SK-N-SH (cell line): ENCODE measurements at regions not wholly inside any gene's neighbourhood (a gene's known extent, or its start where the extent isn't known, plus 50 kb on each side); places are given as distances from the start of the nearest gene placed in this dataset.

Source experiments
- CTCF ChIA-PET: fragments of 300-600, 350-600 bp; formaldehyde crosslinking; extraction: SDS; loops from one replicate; lab custom pipeline; 2021; lab: Yijun Ruan, JAX
- POLR2A ChIA-PET: fragments of 350-600 bp; sonication (Branson Sonifier 250); formaldehyde crosslinking; extraction: SDS; loops from one replicate; lab custom pipeline; 2020; ENCODE audit warnings: antibody characterized with exemption, inconsistent platforms; lab: Yijun Ruan, JAX
- DNase-seq: peaks from one replicate; pipeline ENCODE4 v3.0.0; 2012
- H2AFZ ChIP-seq: fragments of 200-600 bp; sonication (generic); 2 replicates; pipeline ENCODE4 v1.8.1; 2016; ENCODE audit warnings: antibody characterized with exemption, mild to moderate bottlenecking, low read depth
- H3F3A ChIP-seq: fragments of 200-600 bp; sonication (generic); replicated peaks from 2 replicates; pipeline ENCODE3; 2016; ENCODE audit warnings: antibody characterized with exemption, mild to moderate bottlenecking; ENCODE audit not compliant: insufficient read depth
- H3K27ac ChIP-seq, 2 experiments: fragments of 200-500 bp in 1 of 2; fragments of 200-600 bp in 1 of 2; sonication (Bioruptor generic) in 1 of 2; sonication (generic), shearing (Covaris generic) in 1 of 2; 2 replicates each; pipeline versions ENCODE4 v1.5.1 to v1.6.1; 2014 to 2016; ENCODE audit warnings: low read depth in 2 of 2, inconsistent platforms in 1 of 2, low read length in 1 of 2, mild to moderate bottlenecking in 1 of 2, mixed read lengths in 1 of 2
- H3K27me3 ChIP-seq: fragments of 200-600 bp; sonication (generic), shearing (Covaris generic); 2 replicates; pipeline ENCODE4 v1.6.1; 2016; ENCODE audit warnings: mixed run types; ENCODE audit not compliant: insufficient read depth
- H3K36me3 ChIP-seq, 2 experiments: fragments of 200-500 bp in 1 of 2; fragments of 200-600 bp in 1 of 2; sonication (Bioruptor generic) in 1 of 2; sonication (generic) in 1 of 2; replicated peaks in 1 of 2; 2 replicates each; pipeline versions ENCODE3 to v1.5.1; 2014 to 2016; ENCODE audit warnings: low read length in 1 of 2, mild to moderate bottlenecking in 1 of 2; ENCODE audit not compliant: insufficient read depth in 2 of 2, control insufficient read depth in 1 of 2
- H3K4me1 ChIP-seq, 2 experiments: fragments of 200-500 bp in 1 of 2; fragments of 200-600 bp in 1 of 2; sonication (Bioruptor generic) in 1 of 2; sonication (generic), shearing (Covaris generic) in 1 of 2; 2 replicates each; pipeline versions ENCODE4 v1.5.1 to v1.6.1; 2014 to 2016; ENCODE audit warnings: low read depth in 1 of 2, low read length in 1 of 2, mixed run types in 1 of 2; ENCODE audit not compliant: insufficient read depth in 2 of 2, control insufficient read depth in 1 of 2
- H3K4me2 ChIP-seq: fragments of 200-600 bp; sonication (generic), shearing (Covaris generic); 2 replicates; pipeline ENCODE4 v1.6.1; 2017; ENCODE audit warnings: mixed run types
- H3K4me3 ChIP-seq, 2 experiments: fragments of 200-500 bp in 1 of 2; fragments of 200-600 bp in 1 of 2; sonication (Bioruptor generic) in 1 of 2; sonication (generic), shearing (Covaris generic) in 1 of 2; 2 replicates each; pipeline versions ENCODE4 v1.5.1 to v1.8.1; 2014 to 2016; ENCODE audit warnings: low read depth in 2 of 2, inconsistent platforms in 1 of 2, low read length in 1 of 2, mild to moderate bottlenecking in 1 of 2, mixed read lengths in 1 of 2, moderate library complexity in 1 of 2
- H3K79me2 ChIP-seq: fragments of 200-600 bp; sonication (generic); 2 replicates; pipeline ENCODE4 v1.8.1; 2017; ENCODE audit warnings: mild to moderate bottlenecking; ENCODE audit not compliant: insufficient read depth
- H3K9ac ChIP-seq: fragments of 200-600 bp; sonication (generic); 2 replicates; pipeline ENCODE4 v1.6.1; 2017; ENCODE audit warnings: mixed run types
- H3K9me2 ChIP-seq: fragments of 200-600 bp; sonication (generic); 2 replicates; pipeline ENCODE4 v1.6.1; 2017; ENCODE audit warnings: mixed run types
- H3K9me3 ChIP-seq: fragments of 200-600 bp; sonication (generic); 2 replicates; pipeline ENCODE4 v1.6.1; 2017; ENCODE audit warnings: mixed run types, mild to moderate bottlenecking, moderate library complexity
- H4K20me1 ChIP-seq: fragments of 200-600 bp; sonication (generic); 2 replicates; pipeline ENCODE4 v1.6.1; 2017; ENCODE audit warnings: mild to moderate bottlenecking, mixed run types; ENCODE audit not compliant: insufficient read depth
- CHD2 ChIP-seq: fragments of 150-350 bp; IDR thresholded peaks from 2 replicates; pipeline ENCODE4 v1.6.1; 2018; ENCODE audit warnings: low read length; ENCODE audit not compliant: partially characterized antibody
- ELF1 ChIP-seq: IDR thresholded peaks from 2 replicates; pipeline ENCODE4 v1.4.0; 2012
- EP300 ChIP-seq, 2 experiments: IDR thresholded peaks; 2 replicates each; pipeline versions ENCODE4 v1.4.0 to v1.6.1; 2012; ENCODE audit warnings: borderline replicate concordance in 1 of 2, low read depth in 1 of 2, low read length in 1 of 2
- EZH2phosphoT487 ChIP-seq: fragments of 200-600 bp; sonication (generic); IDR thresholded peaks from 2 replicates; pipeline ENCODE4 v1.6.1; 2017; ENCODE audit warnings: low read depth, mixed run types, mild to moderate bottlenecking, antibody characterized with exemption, moderate library complexity, borderline replicate concordance
- FOSL2 ChIP-seq: IDR thresholded peaks from 2 replicates; pipeline ENCODE4 v1.4.0; 2012; ENCODE audit warnings: low read depth, mild to moderate bottlenecking, moderate library complexity, borderline replicate concordance
- FOXJ3 ChIP-seq: sonication (generic); formaldehyde crosslinking; IDR thresholded peaks from 2 replicates; pipeline ENCODE4 v1.5.1; 2020; ENCODE audit warnings: mild to moderate bottlenecking, missing genetic modification reagents
- FOXM1 ChIP-seq: IDR thresholded peaks from 2 replicates; pipeline ENCODE4 v1.4.0; 2012; ENCODE audit warnings: low read depth, mild to moderate bottlenecking
- GABPA ChIP-seq: IDR thresholded peaks from 2 replicates; pipeline ENCODE4 v1.4.0; 2012; ENCODE audit warnings: low read depth, mild to moderate bottlenecking
- GATA2 ChIP-seq: sonication (generic); formaldehyde crosslinking; IDR thresholded peaks from 2 replicates; pipeline ENCODE4 v1.5.0; 2020; ENCODE audit warnings: mild to moderate bottlenecking, missing genetic modification reagents
- JUND ChIP-seq: IDR thresholded peaks from 2 replicates; pipeline ENCODE4 v1.4.0; 2012
- MEF2A ChIP-seq: IDR thresholded peaks from 2 replicates; pipeline ENCODE4 v1.4.0; 2012; ENCODE audit warnings: low read depth, borderline replicate concordance
- MXI1 ChIP-seq: IDR thresholded peaks from 2 replicates; pipeline ENCODE4 v1.6.1; 2012; ENCODE audit warnings: mild to moderate bottlenecking, low read depth, low read length, improper control_type of control experiment
- NFIC ChIP-seq: IDR thresholded peaks from 2 replicates; pipeline ENCODE4 v1.4.0; 2012; ENCODE audit warnings: borderline replicate concordance
- NRF1 ChIP-seq: IDR thresholded peaks from 2 replicates; pipeline ENCODE4 v1.6.1; 2012; ENCODE audit warnings: low read depth, mild to moderate bottlenecking, low read length
- PBX3 ChIP-seq: IDR thresholded peaks from 2 replicates; pipeline ENCODE4; 2012
- POLR2AphosphoS5 ChIP-seq: IDR thresholded peaks from 2 replicates; pipeline ENCODE4 v1.6.1; 2012; ENCODE audit warnings: low read depth, low read length
- RAD21 ChIP-seq: IDR thresholded peaks from 2 replicates; pipeline ENCODE4 v1.6.1; 2012; ENCODE audit warnings: mild to moderate bottlenecking, low read length
- RCOR1 ChIP-seq: fragments of 150-350 bp; IDR thresholded peaks from 2 replicates; pipeline ENCODE4 v1.6.1; 2017; ENCODE audit warnings: antibody characterized with exemption, low read length
- RFX5 ChIP-seq: IDR thresholded peaks from 2 replicates; pipeline ENCODE4 v1.6.1; 2012; ENCODE audit warnings: mild to moderate bottlenecking, improper control_type of control experiment, low read length
- RXRA ChIP-seq: IDR thresholded peaks from 2 replicates; pipeline ENCODE4 v1.4.0; 2012; ENCODE audit warnings: low read depth, mild to moderate bottlenecking, borderline replicate concordance
- SIN3A ChIP-seq: IDR thresholded peaks from 2 replicates; pipeline ENCODE4 v1.6.1; 2012; ENCODE audit warnings: low read depth, mild to moderate bottlenecking, low read length, moderate library complexity, borderline replicate concordance
- SMC3 ChIP-seq: IDR thresholded peaks from 2 replicates; pipeline ENCODE4 v1.6.1; 2012; ENCODE audit warnings: low read depth, low read length, improper control_type of control experiment
- TAF1 ChIP-seq: IDR thresholded peaks from 2 replicates; pipeline ENCODE4 v1.6.1; 2012; ENCODE audit warnings: low read depth, mild to moderate bottlenecking, low read length, moderate library complexity, borderline replicate concordance
- TCF12 ChIP-seq: IDR thresholded peaks from 2 replicates; pipeline ENCODE4 v1.4.0; 2012
- TEAD4 ChIP-seq: IDR thresholded peaks from 2 replicates; pipeline ENCODE4 v1.4.0; 2012; ENCODE audit warnings: mild to moderate bottlenecking, borderline replicate concordance; ENCODE audit not compliant: insufficient read depth
- USF1 ChIP-seq: IDR thresholded peaks from 2 replicates; pipeline ENCODE4 v1.4.0; 2012; ENCODE audit warnings: low read depth, borderline replicate concordance
- YY1 ChIP-seq: IDR thresholded peaks from 2 replicates; pipeline ENCODE4 v1.4.0; 2012; ENCODE audit warnings: low read depth, mild to moderate bottlenecking
- WGBS: methylation state at CpG from one replicate; pipeline ENCODE4 v1.1.6; 2017; ENCODE audit warnings: low lambda C conversion rate; 5-methylcytosine and 5-hydroxymethylcytosine counted together
- TF ChIP-seq, protein P1 (sequence below): fragments of 150-350 bp; IDR thresholded peaks from 2 replicates; pipeline ENCODE4 v1.6.1; 2017; ENCODE audit warnings: antibody characterized with exemption, low read length, low read depth, borderline replicate concordance
- TF ChIP-seq, protein P2 (sequence below): IDR thresholded peaks from 2 replicates; pipeline ENCODE4 v1.4.0; 2012; ENCODE audit warnings: low read depth
- TF ChIP-seq, protein P3 (sequence below): IDR thresholded peaks from 2 replicates; pipeline ENCODE4 v1.4.0; 2012; ENCODE audit warnings: low read depth, borderline replicate concordance

GRCh38 chrX:51802917-51803688 lies 59.9 kb downstream of the GSPT2 start:
- 4% methylated on average over 26 of the region's 26 CpGs for WGBS
- H3K4me1 ChIP-seq: no peaks in the 10 kb centered on the region; a peak in 2 of 4 replicates
- peak overlapping the region in 1 of 2 experiments; percentile 77; a peak in 2 of 4 replicates for H3K27ac ChIP-seq
- POLR2A ChIA-PET: interaction anchor here (0.9 to 1.6 kb wide), 3 partner anchors 9 to 162 kb away, joined by 3 to 7 read pairs (median 4); partner anchors contain the start of gene MAGED1
- H3K27me3 ChIP-seq: no peaks in the 10 kb centered on the region; the same call in 1 of the 2 replicates
- no peaks in the 10 kb centered on the region for H4K20me1 ChIP-seq
- H3K9me3 ChIP-seq: no peaks in the 10 kb centered on the region
- peak overlapping the region; percentile 87 for H2AFZ ChIP-seq
- H3K4me2 ChIP-seq: peak overlapping the region; percentile 79
- peak overlapping the region; percentile 67 to 69 for H3K4me3 ChIP-seq
- CTCF ChIA-PET: interaction anchor here (0.8 to 2.3 kb wide), 3 partner anchors 12 to 90 kb away, joined by 3 to 5 read pairs (median 4); partner anchors contain the start of gene MAGED1
- peaks cover 8% of the 10 kb centered on the region; the same call in 1 of the 2 replicates for H3K79me2 ChIP-seq
- peak overlapping the region; percentile 49; the same call in 1 of the 2 replicates for H3K9ac ChIP-seq
- peak; percentile 53 for DNase-seq
- peaks cover 3 to 4% of the 10 kb centered on the region in 2 experiments for H3K36me3 ChIP-seq
- no peaks in the 10 kb centered on the region for H3K9me2 ChIP-seq
- no peaks in the 10 kb centered on the region for H3F3A ChIP-seq
- TF ChIP-seq TCF12: no peak
- TF ChIP-seq, protein P1, sequence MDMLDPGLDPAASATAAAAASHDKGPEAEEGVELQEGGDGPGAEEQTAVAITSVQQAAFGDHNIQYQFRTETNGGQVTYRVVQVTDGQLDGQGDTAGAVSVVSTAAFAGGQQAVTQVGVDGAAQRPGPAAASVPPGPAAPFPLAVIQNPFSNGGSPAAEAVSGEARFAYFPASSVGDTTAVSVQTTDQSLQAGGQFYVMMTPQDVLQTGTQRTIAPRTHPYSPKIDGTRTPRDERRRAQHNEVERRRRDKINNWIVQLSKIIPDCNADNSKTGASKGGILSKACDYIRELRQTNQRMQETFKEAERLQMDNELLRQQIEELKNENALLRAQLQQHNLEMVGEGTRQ: no peak
- TF ChIP-seq NFIC: no peak
- TF ChIP-seq, protein P2, sequence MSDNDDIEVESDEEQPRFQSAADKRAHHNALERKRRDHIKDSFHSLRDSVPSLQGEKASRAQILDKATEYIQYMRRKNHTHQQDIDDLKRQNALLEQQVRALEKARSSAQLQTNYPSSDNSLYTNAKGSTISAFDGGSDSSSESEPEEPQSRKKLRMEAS: peak; percentile 69
- TF ChIP-seq SMC3: no peak
- no peak for TF ChIP-seq MEF2A
- TF ChIP-seq, protein P3, sequence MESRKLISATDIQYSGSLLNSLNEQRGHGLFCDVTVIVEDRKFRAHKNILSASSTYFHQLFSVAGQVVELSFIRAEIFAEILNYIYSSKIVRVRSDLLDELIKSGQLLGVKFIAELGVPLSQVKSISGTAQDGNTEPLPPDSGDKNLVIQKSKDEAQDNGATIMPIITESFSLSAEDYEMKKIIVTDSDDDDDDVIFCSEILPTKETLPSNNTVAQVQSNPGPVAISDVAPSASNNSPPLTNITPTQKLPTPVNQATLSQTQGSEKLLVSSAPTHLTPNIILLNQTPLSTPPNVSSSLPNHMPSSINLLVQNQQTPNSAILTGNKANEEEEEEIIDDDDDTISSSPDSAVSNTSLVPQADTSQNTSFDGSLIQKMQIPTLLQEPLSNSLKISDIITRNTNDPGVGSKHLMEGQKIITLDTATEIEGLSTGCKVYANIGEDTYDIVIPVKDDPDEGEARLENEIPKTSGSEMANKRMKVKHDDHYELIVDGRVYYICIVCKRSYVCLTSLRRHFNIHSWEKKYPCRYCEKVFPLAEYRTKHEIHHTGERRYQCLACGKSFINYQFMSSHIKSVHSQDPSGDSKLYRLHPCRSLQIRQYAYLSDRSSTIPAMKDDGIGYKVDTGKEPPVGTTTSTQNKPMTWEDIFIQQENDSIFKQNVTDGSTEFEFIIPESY: no peak
- peak; percentile 59; the same call in 1 of the 2 replicates for TF ChIP-seq POLR2AphosphoS5
- TF ChIP-seq CHD2: peak; percentile 25
- peak; percentile 79 for TF ChIP-seq ELF1
- TF ChIP-seq FOXM1: no peak
- TF ChIP-seq RCOR1: no peak
- no peak for TF ChIP-seq MXI1
- no peak for TF ChIP-seq RFX5
- no peak for TF ChIP-seq TEAD4
- TF ChIP-seq EZH2phosphoT487: no peak
- no peak for TF ChIP-seq EP300 (IDR thresholded peaks at IDR 0.05; ENCODE audit: borderline replicate concordance in 1 of 2, low read depth in 1 of 2, low read length in 1 of 2)
- TF ChIP-seq RAD21: no peak
- TF ChIP-seq GABPA: peak; percentile 89
- TF ChIP-seq RXRA: no peak
- no peak for TF ChIP-seq PBX3
- no peak for TF ChIP-seq NRF1
- no peak for TF ChIP-seq SIN3A
- no peak for TF ChIP-seq GATA2 (CRISPR knock-in tag)
- peak; percentile 73 for TF ChIP-seq TAF1
- TF ChIP-seq USF1: no peak
- peak; percentile 53; the same call in 1 of the 2 replicates for TF ChIP-seq YY1
- no peak for TF ChIP-seq JUND
- no peak for TF ChIP-seq FOSL2
- TF ChIP-seq FOXJ3: no peak
